KMS-11 (cell line): ENCODE measurements at regions not wholly inside any gene's neighbourhood (a gene's known extent, or its start where the extent isn't known, plus 50 kb on each side); places are given as distances from the start of the nearest gene placed in this dataset.

ENCODE experiments used
- H2AFZ ChIP-seq: fragments of 200-600 bp; sonication (generic); 2 replicates; pipeline ENCODE4 v1.6.1; 2016; ENCODE audit warnings: antibody characterized with exemption, mixed run types, low read depth
- H3K27ac ChIP-seq: fragments of 200-600 bp; sonication (generic); 2 replicates; pipeline ENCODE4 v1.6.1; 2016; ENCODE audit warnings: mild to moderate bottlenecking, mixed run types
- H3K27me3 ChIP-seq: fragments of 200-600 bp; sonication (generic); 2 replicates; pipeline ENCODE4 v1.6.1; 2017; ENCODE audit warnings: mild to moderate bottlenecking, low read depth, mixed run types, moderate library complexity; ENCODE audit not compliant: insufficient read depth
- H3K36me3 ChIP-seq: fragments of 200-600 bp; sonication (generic); 2 replicates; pipeline ENCODE4 v1.6.1; 2017; ENCODE audit warnings: mild to moderate bottlenecking, mixed run types; ENCODE audit not compliant: insufficient read depth
- H3K4me1 ChIP-seq: fragments of 200-600 bp; sonication (generic); 2 replicates; pipeline ENCODE4 v1.6.1; 2016; ENCODE audit warnings: mild to moderate bottlenecking, low read depth, mixed run types; ENCODE audit not compliant: poor library complexity, severe bottlenecking
- H3K4me2 ChIP-seq: fragments of 200-600 bp; sonication (generic); 2 replicates; pipeline ENCODE4 v1.7.0; 2016; ENCODE audit warnings: mild to moderate bottlenecking, mixed run types
- H3K4me3 ChIP-seq: fragments of 200-600 bp; sonication (generic); IDR thresholded peaks from 2 replicates; pipeline ENCODE4 v1.6.1; 2017; ENCODE audit warnings: low read depth, low read length, mixed read lengths; ENCODE audit not compliant: insufficient read depth
- H3K79me2 ChIP-seq: fragments of 200-600 bp; sonication (generic); 2 replicates; pipeline ENCODE4 v1.6.1; 2016; ENCODE audit warnings: low read depth, mixed run types; ENCODE audit not compliant: insufficient read depth
- H3K9ac ChIP-seq: fragments of 200-600 bp; sonication (generic); 2 replicates; pipeline ENCODE4 v1.6.1; 2016; ENCODE audit warnings: mild to moderate bottlenecking, mixed run types
- H4K20me1 ChIP-seq: fragments of 200-600 bp; sonication (generic); 2 replicates; pipeline ENCODE4 v1.6.1; 2016; ENCODE audit warnings: mild to moderate bottlenecking, mixed run types; ENCODE audit not compliant: insufficient read depth
- CTCF ChIP-seq: fragments of 200-600 bp; sonication (generic); conservative IDR thresholded peaks from 2 replicates; pipeline ENCODE4 v1.6.1; 2017; ENCODE audit warnings: low read depth, mild to moderate bottlenecking, antibody characterized with exemption, low read length, moderate library complexity, mixed read lengths

DNA sequence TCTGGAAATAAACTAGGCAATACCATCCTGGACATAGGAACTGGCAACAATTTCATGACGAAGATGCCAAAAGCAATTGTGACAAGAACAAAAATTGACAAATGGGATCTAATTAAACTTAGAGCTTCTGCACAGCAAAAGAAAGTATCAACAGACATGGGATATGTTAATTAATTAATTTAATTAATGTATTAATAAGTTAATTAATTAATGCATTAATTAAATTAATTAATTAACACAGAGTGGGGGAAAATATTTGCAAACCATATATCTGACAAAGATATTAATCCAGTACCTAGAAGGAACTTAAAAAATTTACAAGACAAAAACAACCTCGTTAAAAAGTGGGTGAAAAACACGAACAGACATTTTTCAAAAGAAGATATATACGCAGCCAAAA is 83.6 kb downstream of the GCC1 start:
- H3K4me1 ChIP-seq: no peaks in the 10 kb centered on the region
- H3K27ac ChIP-seq: no peak overlapping the region
- H3K27me3 ChIP-seq: no peaks in the 10 kb centered on the region
- H3K9ac ChIP-seq: no peak overlapping the region
- no peak overlapping the region for H3K4me2 ChIP-seq
- no peaks in the 10 kb centered on the region for H4K20me1 ChIP-seq
- H3K79me2 ChIP-seq: no peaks in the 10 kb centered on the region
- no peak overlapping the region for H3K4me3 ChIP-seq
- no peak for TF ChIP-seq CTCF
- H3K36me3 ChIP-seq: no peaks in the 10 kb centered on the region
- no peak overlapping the region for H2AFZ ChIP-seq

GRCh38 chr7:127487381-127487780 is 94.9 kb upstream of the ZNF800 start:
- Histone ChIP-seq H3K4me3 (no peak overlapping the region), H3K4me1 (no peaks in the 10 kb centered on the region), H4K20me1 (no peaks in the 10 kb centered on the region), H3K4me2 (no peak overlapping the region), H3K36me3 (no peaks in the 10 kb centered on the region), H3K79me2 (no peaks in the 10 kb centered on the region), H3K27me3 (no peaks in the 10 kb centered on the region), H3K9ac (no peak overlapping the region), H2AFZ (no peak overlapping the region), H3K27ac (no peak overlapping the region)
- TF ChIP-seq CTCF: no peak

- H2AFZ ChIP-seq: no peak overlapping the region
- H3K36me3 ChIP-seq: no peaks in the 10 kb centered on the region
- no peak overlapping the region for H3K27ac ChIP-seq
- TF ChIP-seq CTCF: no peak
- no peaks in the 10 kb centered on the region for H3K27me3 ChIP-seq
- no peak overlapping the region for H3K4me2 ChIP-seq
- no peaks in the 10 kb centered on the region for H3K4me1 ChIP-seq
- H3K79me2 ChIP-seq: no peaks in the 10 kb centered on the region
- H4K20me1 ChIP-seq: no peaks in the 10 kb centered on the region
- no peak overlapping the region for H3K4me3 ChIP-seq
- H3K9ac ChIP-seq: no peak overlapping the region
Measured at GRCh38 chr7:127486654-127487053, 94.1 kb upstream of the ZNF800 start.

DNA sequence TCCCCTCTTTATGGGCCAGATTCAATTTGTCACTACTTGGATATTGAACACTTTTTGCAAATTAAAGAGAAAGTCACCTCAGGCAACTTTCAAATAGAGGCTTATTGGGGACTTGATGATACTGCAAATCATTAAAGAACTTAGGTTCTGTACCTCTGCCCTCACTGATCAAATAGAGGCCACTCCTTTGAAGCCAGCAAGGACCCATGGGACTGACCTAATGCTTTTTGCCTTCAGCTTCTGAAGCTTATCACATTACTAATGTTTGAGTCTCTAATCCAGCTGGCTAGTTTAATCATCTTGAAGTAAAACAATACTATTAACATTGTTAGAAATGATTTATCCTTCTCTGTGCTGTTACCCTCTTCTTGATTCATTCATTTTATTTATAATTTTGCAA is 93.0 kb upstream of the ZNF800 start:
- H3K9ac ChIP-seq: no peak overlapping the region
- H4K20me1 ChIP-seq: no peaks in the 10 kb centered on the region
- H3K4me3 ChIP-seq: no peak overlapping the region
- H3K27me3 ChIP-seq: no peaks in the 10 kb centered on the region
- H3K79me2 ChIP-seq: no peaks in the 10 kb centered on the region
- no peak overlapping the region for H3K27ac ChIP-seq
- H3K36me3 ChIP-seq: no peaks in the 10 kb centered on the region
- no peak overlapping the region for H3K4me2 ChIP-seq
- no peak overlapping the region for H2AFZ ChIP-seq
- no peak for TF ChIP-seq CTCF
- H3K4me1 ChIP-seq: no peaks in the 10 kb centered on the region

DNA sequence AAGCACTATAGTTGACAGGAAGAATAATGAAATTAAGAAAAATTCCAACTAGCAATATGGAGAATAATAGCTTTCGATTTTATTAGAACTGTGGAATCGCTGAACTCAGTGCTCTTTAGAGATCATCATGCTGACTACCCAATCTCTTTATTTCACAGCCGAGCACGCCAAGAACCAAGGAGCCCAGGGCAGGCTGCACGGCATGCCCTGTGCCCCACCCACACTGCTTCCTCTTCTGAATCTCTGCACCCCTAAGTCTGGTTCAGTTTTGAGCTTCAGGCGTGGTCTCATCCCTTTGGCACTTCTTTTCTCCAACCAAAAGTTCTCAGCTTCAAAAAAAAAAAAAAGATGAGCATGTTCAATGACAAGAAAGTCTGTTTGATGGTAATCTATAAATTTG is 92.4 kb upstream of the ZNF800 start:
- H3K79me2 ChIP-seq: no peaks in the 10 kb centered on the region
- H3K9ac ChIP-seq: no peak overlapping the region
- no peak overlapping the region for H2AFZ ChIP-seq
- H3K27ac ChIP-seq: no peak overlapping the region
- no peaks in the 10 kb centered on the region for H4K20me1 ChIP-seq
- no peaks in the 10 kb centered on the region for H3K36me3 ChIP-seq
- no peaks in the 10 kb centered on the region for H3K4me1 ChIP-seq
- no peak overlapping the region for H3K4me2 ChIP-seq
- no peaks in the 10 kb centered on the region for H3K27me3 ChIP-seq
- no peak for TF ChIP-seq CTCF
- no peak overlapping the region for H3K4me3 ChIP-seq
